Gastroesophageal sphincter (tissue), 3 donors: ENCODE measurements at regions not wholly inside any gene's neighbourhood (a gene's known extent, or its start where the extent isn't known, plus 50 kb on each side); places are given as distances from the start of the nearest gene placed in this dataset.

ENCODE experiments used
- POLR2A ChIP-seq, 2 donors: fragments of 450-650 bp; IDR thresholded peaks; one replicate each; pipeline ENCODE4 v1.6.1; 2017; ENCODE audit warnings: antibody characterized with exemption in 2 of 2, mild to moderate bottlenecking in 2 of 2, moderate library complexity in 1 of 2
- POLR2AphosphoS5 ChIP-seq: sonication (generic); formaldehyde crosslinking; IDR thresholded peaks from one replicate; pipeline ENCODE4 v1.6.1; 2017; ENCODE audit warnings: antibody characterized with exemption
- TF ChIP-seq, protein P1 (sequence below), 4 experiments: fragments of 200-600 bp in 2 of 4; fragments of 450-650 bp in 2 of 4; sonication (generic) in 1 of 4; IDR thresholded peaks; one replicate each; pipeline ENCODE4 v1.5.1; 2017 to 2019; ENCODE audit warnings: antibody characterized with exemption in 4 of 4, mild to moderate bottlenecking in 2 of 4, moderate library complexity in 2 of 4

DNA sequence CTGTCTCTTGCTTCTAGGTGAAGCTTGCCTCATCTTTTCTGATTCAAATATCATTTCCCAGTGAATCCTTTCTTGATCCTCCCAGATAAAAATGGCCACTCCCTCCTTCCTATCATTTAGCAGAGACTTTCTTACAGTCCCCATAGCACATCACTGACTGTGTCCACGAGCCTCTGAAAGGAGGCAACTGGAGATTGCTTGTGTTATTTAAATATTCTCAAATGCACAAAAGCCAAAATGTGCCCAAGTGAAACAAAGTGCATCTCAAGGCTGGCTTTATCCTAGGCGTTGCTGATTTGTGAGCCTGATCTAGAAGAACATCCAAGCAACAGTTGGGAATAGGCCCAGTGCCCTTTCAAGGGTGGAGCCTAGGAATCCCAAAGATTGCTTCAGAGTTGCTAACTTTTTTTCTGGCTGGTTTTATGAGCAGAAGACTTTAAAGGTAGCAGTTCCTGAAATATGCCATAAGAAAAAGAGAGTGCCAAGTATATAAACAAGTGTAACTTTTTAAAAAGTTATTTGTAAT lies 393.6 kb downstream of the CD83 start:
- TF ChIP-seq, protein P1, sequence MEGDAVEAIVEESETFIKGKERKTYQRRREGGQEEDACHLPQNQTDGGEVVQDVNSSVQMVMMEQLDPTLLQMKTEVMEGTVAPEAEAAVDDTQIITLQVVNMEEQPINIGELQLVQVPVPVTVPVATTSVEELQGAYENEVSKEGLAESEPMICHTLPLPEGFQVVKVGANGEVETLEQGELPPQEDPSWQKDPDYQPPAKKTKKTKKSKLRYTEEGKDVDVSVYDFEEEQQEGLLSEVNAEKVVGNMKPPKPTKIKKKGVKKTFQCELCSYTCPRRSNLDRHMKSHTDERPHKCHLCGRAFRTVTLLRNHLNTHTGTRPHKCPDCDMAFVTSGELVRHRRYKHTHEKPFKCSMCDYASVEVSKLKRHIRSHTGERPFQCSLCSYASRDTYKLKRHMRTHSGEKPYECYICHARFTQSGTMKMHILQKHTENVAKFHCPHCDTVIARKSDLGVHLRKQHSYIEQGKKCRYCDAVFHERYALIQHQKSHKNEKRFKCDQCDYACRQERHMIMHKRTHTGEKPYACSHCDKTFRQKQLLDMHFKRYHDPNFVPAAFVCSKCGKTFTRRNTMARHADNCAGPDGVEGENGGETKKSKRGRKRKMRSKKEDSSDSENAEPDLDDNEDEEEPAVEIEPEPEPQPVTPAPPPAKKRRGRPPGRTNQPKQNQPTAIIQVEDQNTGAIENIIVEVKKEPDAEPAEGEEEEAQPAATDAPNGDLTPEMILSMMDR (IDR thresholded peaks at IDR 0.05): no peak
- no peak for TF ChIP-seq POLR2A (IDR thresholded peaks at IDR 0.05)
- no peak for TF ChIP-seq POLR2AphosphoS5
